Activated CD8-positive, alpha-beta T cell treated with anti-CD3 and anti-CD28 coated beads for 36 hours (primary cell): ENCODE measurements at regions not wholly inside any gene's neighbourhood (a gene's known extent, or its start where the extent isn't known, plus 50 kb on each side); places are given as distances from the start of the nearest gene placed in this dataset.

ENCODE experiments used
- ATAC-seq: fragments of 200-7000 bp; cut with Tn5 transposase; one replicate; pipeline ENCODE4 v1.10.0; 2021; ENCODE audit warnings: mild to moderate bottlenecking, moderate library complexity
- CTCF ChIA-PET: fragments of 350-600 bp; sonication (Branson Sonifier 250); formaldehyde crosslinking; loops from one replicate; lab custom pipeline; 2021; ENCODE audit warnings: antibody characterized with exemption; lab: Charles Lee
- POLR2A ChIA-PET: fragments of 350-600 bp; sonication (Branson Sonifier 250); formaldehyde crosslinking; loops from one replicate; lab custom pipeline; 2021; ENCODE audit warnings: antibody characterized with exemption; lab: Charles Lee
- DNase-seq: peaks from one replicate; pipeline ENCODE4 v3.0.0-alpha.2; 2020
- H3K27ac Mint-ChIP-seq: one replicate; pipeline ENCODE4 v1.8.0; 2021; ENCODE audit warnings: mild to moderate bottlenecking, mixed read lengths
- H3K27me3 Mint-ChIP-seq: one replicate; pipeline ENCODE4 v1.8.0; 2021; ENCODE audit warnings: mixed read lengths
- H3K36me3 Mint-ChIP-seq: one replicate; pipeline ENCODE4 v1.8.0; 2021; ENCODE audit warnings: low read depth, mixed read lengths
- H3K4me1 Mint-ChIP-seq: one replicate; pipeline ENCODE4 v1.8.0; 2021; ENCODE audit warnings: low read depth, mixed read lengths
- H3K4me3 Mint-ChIP-seq: one replicate; pipeline ENCODE4 v1.8.0; 2021; ENCODE audit warnings: mild to moderate bottlenecking, moderate library complexity, mixed read lengths
- H3K9me3 Mint-ChIP-seq: one replicate; pipeline ENCODE4 v1.8.0; 2021; ENCODE audit warnings: mixed read lengths
- CTCF ChIP-seq: fragments of 200-600 bp; IDR thresholded peaks from one replicate; pipeline ENCODE4 v1.8.0; 2022; ENCODE audit warnings: antibody characterized with exemption, mild to moderate bottlenecking
- intact Hi-C: fragments of 100-400 bp; cut with micrococcal nuclease; formaldehyde crosslinking; loops from one replicate; pipeline ENCODE4 v1.10.0; 2022

GRCh38 chr6:24006254-24006653 lies 119.8 kb upstream of the NRSN1 start:
- ChIA-PET POLR2A (no interaction called here), CTCF (no interaction called here)
- H3K4me1 Mint-ChIP-seq: no peaks in the 10 kb centered on the region
- DNase-seq: no peak
- TF ChIP-seq CTCF: no peak
- no peaks in the 10 kb centered on the region for H3K9me3 Mint-ChIP-seq
- H3K4me3 Mint-ChIP-seq: no peak overlapping the region
- no peak for ATAC-seq
- no peaks in the 10 kb centered on the region for H3K36me3 Mint-ChIP-seq
- H3K27ac Mint-ChIP-seq: no peak overlapping the region
- H3K27me3 Mint-ChIP-seq: no peaks in the 10 kb centered on the region
- intact Hi-C loops: no loop called here

- no peak for ATAC-seq
- Mint-ChIP-seq H3K4me1 (no peaks in the 10 kb centered on the region), H3K36me3 (no peaks in the 10 kb centered on the region), H3K4me3 (no peak overlapping the region), H3K27me3 (no peaks in the 10 kb centered on the region), H3K27ac (no peak overlapping the region), H3K9me3 (no peaks in the 10 kb centered on the region)
- ChIA-PET POLR2A (no interaction called here), CTCF (no interaction called here)
- intact Hi-C loops: no loop called here
- no peak for DNase-seq
- TF ChIP-seq CTCF: no peak
Observed at GRCh38 chr6:24009319-24009718, 116.7 kb upstream of the NRSN1 start.

GRCh38 chr6:24010133-24010532 lies 115.9 kb upstream of the NRSN1 start:
- POLR2A ChIA-PET: no interaction called here
- intact Hi-C loops: no loop called here
- no peak overlapping the region for H3K4me3 Mint-ChIP-seq

GRCh38 chr6:24016286-24016685 lies 109.7 kb upstream of the NRSN1 start:
- intact Hi-C loops: no loop called here
- Mint-ChIP-seq H3K4me1 (no peaks in the 10 kb centered on the region), H3K27me3 (peaks cover 1% of the 10 kb centered on the region), H3K27ac (no peak overlapping the region), H3K4me3 (no peak overlapping the region), H3K9me3 (peaks cover 2% of the 10 kb centered on the region), H3K36me3 (no peaks in the 10 kb centered on the region)
- DNase-seq (no peak), ATAC-seq (no peak)
- POLR2A ChIA-PET: interaction anchor here (0.6 kb wide), 1 partner anchor 468 kb away, joined by 3 read pairs; no protein-coding TSS in a partner anchor
- CTCF ChIA-PET: no interaction called here
- TF ChIP-seq CTCF: no peak

More at GRCh38 chr6:24010133-24010532, 115.9 kb upstream of the NRSN1 start:
- ATAC-seq: no peak
- no peaks in the 10 kb centered on the region for H3K9me3 Mint-ChIP-seq
- no peaks in the 10 kb centered on the region for H3K27me3 Mint-ChIP-seq
- DNase-seq: no peak
- no peaks in the 10 kb centered on the region for H3K4me1 Mint-ChIP-seq
- no peaks in the 10 kb centered on the region for H3K36me3 Mint-ChIP-seq
- CTCF ChIA-PET: no interaction called here
- TF ChIP-seq CTCF: no peak
- no peak overlapping the region for H3K27ac Mint-ChIP-seq

- Mint-ChIP-seq H3K36me3 (no peaks in the 10 kb centered on the region), H3K4me3 (no peak overlapping the region), H3K9me3 (peaks cover 2% of the 10 kb centered on the region), H3K27ac (no peak overlapping the region), H3K4me1 (no peaks in the 10 kb centered on the region), H3K27me3 (peaks cover 1% of the 10 kb centered on the region)
- ChIA-PET CTCF (no interaction called here), POLR2A (interaction anchor here (0.6 to 0.9 kb wide), 2 partner anchors 10 to 469 kb away, joined by 3 to 4 read pairs; no protein-coding TSS in a partner anchor)
- ATAC-seq (no peak), DNase-seq (no peak)
- intact Hi-C loops: no loop called here
- TF ChIP-seq CTCF: no peak
Observed at GRCh38 chr6:24016857-24017256, 109.2 kb upstream of the NRSN1 start.
